GM23248 (cell line): ENCODE measurements at regions not wholly inside any gene's neighbourhood (a gene's known extent, or its start where the extent isn't known, plus 50 kb on each side); places are given as distances from the start of the nearest gene placed in this dataset.

Experiments
- EZH2 ChIP-seq: fragments of 200-600 bp; sonication (generic); IDR thresholded peaks from 2 replicates; pipeline ENCODE4 v1.6.1; 2018; ENCODE audit warnings: antibody characterized with exemption, mild to moderate bottlenecking; ENCODE audit not compliant: insufficient read depth, poor library complexity, severe bottlenecking
- EZH2phosphoT487 ChIP-seq: fragments of 200-600 bp; sonication (generic); IDR thresholded peaks from 2 replicates; pipeline ENCODE4 v1.6.1; 2018; ENCODE audit warnings: antibody characterized with exemption, moderate library complexity, mild to moderate bottlenecking, low read depth; ENCODE audit not compliant: insufficient read depth

- TF ChIP-seq EZH2 (no peak), EZH2phosphoT487 (no peak)
Observed at GRCh38 chr10:105698592-105698991, 1057.5 kb downstream of the SORCS3 start.
